Kasumi-1 (cell line): ENCODE measurements at regions not wholly inside any gene's neighbourhood (a gene's known extent, or its start where the extent isn't known, plus 50 kb on each side); places are given as distances from the start of the nearest gene placed in this dataset.
"Not testable (repeated sequence)": the region's sequence is repeated elsewhere in the genome, so short reads cannot be mapped to it uniquely, and the experiment has no call there.

ENCODE experiments used
- DNase-seq, 2 experiments: peaks; one replicate each; lab custom pipeline; 2025; lab: John Stamatoyannopoulos, UW

DNA sequence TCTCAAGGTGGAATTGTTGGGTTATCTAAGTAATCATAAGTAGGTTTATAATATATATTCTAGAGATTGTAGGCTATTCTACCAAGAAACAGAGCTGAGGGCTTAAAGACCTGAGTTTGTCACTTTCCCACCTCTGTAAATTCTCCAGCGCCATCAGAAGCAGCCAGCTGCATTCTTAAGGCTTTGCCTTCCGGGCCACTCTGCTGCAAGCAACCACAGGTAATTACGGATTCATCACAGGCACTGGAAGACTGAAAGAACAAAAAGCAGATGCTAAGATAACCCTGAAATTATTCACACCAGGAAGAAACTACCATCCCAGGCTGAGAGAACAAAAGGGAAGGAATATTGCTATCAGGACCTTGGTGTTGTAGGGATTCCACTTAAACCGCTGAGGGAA, 137.8 kb upstream of the JCAD start:
- no peak for DNase-seq

DNA sequence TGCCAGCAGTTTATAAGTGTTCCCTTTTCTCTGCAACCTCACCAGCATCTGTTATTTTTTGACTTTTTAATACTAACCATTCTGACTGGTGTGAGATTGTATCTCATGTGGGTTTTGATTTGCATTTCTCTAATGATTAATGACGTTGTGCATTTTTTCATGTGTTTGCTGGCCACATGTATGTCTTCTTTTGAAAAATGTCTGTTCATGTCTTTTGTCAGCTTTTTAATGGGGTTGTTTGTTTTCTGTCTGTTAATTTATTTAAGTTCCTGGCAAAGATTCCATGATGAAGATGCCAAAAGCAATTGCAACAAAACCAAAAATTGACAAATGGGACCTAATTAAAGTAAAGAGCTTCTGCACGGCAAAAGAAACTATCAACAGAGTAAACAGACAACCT, 137.2 kb upstream of the JCAD start:
- not testable (repeated sequence) for DNase-seq

DNA sequence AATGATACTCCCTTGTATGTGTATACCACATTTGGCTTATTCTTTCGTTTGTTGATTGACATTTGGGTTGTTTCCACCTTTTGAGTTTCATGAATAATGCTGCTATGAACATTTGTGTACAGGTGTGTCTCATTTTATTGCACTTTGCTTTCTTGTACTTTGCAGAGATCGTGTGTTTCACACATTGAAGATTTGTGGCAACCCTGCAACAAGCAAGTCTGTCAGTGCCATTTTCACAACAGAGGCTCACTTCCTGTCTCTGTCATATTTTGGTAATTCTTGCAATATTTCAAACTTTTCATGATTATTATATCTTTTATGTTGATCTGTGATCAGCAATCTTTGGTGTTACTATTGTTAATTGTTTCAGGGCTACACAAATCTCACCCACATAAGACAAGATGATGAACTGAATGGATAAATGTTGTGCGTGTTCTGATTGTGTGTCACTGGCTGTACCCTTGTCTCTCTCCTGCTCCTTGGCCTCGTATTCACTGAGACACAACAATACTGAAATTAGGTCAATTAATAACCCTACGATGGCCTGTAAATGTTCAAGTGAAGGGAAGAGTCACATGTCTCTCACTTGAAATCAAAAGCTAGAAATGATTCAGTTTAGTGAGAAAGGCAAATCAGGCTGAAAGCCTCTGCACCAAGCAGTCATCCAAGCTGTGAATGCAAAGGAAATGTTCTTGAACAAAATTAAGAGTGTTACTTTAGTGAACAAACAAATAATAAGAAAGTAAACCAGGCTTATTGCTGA, 133.6 kb upstream of the JCAD start:
- no peak for DNase-seq

DNA sequence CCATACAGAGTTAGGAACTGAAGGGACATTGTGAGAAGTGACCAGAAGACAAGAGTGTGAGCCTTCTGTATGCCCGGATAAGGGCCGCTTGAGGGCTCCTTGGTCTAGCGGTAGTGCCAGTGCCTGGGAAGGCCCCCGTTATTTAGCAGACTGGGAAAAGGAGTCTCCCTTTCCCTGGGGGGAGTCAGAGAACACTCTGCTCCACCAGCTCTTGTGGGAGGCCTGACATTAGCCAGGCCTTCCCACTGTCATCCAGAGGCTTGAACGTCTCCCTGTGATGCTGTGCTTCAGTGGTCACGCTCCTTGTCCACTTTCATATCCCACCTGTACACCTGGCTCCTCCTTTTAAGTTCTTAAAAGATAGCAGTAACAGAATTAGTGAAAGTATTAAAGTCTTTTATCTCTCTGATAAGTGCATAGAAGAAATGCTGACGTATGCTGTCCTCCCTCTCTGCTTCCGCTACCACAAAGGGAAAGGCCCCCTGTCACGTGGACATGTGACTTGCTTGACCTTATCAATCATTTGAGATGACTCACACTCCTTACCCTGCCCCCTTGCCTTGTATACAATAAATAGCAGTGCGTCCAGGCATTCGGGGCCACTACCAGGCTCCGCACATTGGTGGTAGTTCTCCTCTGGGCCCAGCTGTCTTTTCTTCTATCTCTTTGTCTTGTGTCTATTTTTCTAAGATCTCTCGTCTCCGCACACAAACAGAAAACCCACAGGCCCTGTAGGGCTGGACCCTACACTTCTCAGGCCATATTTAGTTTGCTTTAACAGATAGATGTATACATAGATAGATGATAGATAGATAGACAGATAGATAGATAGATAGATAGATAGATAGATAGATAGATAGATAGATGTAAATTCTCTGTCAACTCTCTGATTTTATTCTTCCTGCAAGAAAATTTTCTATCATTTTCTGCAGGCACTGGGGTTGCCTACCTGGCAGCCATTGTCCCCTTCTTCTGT, 131.5 kb upstream of the JCAD start:
- no peak for DNase-seq

DNA sequence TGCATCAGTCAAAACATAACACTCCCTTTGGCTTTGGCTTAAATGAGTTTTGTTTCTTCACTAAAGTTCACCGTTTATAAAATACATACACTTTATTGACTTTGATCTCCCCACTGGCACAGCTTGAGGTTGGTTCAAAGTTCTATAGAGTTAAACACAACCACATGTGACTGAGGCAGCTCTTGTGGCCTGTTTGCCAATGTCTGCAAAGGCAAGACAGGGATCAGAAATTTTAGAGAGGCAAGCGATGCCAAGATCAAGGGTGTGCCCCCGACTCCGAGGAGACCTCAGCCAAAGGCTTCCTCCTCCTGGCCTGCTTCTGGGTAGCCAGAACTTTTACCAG, 129.8 kb upstream of the JCAD start:
- no peak for DNase-seq

DNA sequence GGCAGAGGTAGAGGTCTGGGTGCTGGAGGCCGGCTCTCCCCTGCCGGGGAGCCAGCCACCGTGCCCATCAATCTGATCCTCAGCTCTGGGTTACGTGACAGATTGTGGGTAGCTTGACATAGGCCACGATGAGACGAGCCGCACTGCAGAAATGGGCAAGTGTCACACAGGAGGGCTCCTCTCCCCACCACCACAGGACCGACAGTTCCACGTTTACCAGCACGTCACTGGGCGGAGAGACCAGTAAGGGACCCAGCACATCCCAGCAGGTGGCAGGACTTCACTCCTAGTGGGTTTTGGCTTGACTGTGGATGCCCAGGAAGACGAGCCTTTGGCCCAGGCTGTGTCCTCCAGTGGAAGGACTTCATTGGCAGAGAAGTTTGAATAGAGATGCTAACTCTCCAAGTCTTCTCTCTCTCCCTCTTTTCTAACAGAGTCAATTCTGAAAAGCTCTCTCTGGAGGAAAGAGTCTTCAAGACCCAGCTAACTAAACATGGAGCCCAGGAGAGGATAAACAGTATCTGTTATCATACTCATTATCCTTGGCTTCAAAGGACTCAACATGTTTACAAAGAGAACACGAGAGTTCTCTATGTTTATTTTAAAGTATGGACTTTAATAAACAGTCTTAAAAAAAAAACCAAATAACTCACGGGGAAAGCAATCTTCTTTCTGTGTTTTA, 129.3 kb upstream of the JCAD start:
- no peak for DNase-seq

DNA sequence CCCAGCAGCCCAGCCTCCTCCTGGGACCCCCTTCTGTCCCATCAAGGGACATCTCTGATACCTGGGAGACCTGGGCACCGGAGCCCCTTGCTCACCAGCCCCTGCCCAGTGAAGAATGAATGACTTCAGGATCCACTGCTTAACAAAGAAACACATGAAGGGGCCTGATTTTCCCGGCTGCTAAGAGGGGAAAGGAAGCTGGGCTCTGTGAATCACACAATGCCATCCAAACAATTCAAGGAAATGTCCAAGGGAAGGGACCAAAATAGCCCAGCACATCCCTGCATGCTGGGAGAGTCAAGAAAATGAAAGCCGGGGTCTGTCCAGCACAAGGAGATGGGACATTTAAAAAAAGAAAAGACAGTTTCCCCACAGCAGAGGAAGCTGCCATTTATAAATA, 128.7 kb upstream of the JCAD start:
- no peak for DNase-seq

DNA sequence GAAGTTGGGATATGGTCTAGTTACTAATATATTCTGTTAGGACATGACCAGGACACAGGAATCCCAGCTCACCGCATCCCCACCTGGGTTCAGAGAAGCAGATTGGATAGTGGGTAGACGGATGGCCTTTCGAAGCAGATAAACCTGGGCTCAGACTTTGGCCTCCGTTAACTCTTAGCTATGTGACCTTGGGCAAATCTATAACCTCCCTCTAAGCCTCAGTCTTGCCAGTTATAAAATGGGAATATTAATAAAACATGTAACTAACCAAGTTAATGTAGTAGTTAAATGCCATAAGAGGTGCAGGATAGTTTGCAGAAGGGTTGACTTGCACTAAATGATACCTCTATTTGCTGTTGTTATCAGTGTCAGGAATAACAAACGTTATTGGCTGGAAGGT, 127.6 kb upstream of the JCAD start:
- no peak for DNase-seq

DNA sequence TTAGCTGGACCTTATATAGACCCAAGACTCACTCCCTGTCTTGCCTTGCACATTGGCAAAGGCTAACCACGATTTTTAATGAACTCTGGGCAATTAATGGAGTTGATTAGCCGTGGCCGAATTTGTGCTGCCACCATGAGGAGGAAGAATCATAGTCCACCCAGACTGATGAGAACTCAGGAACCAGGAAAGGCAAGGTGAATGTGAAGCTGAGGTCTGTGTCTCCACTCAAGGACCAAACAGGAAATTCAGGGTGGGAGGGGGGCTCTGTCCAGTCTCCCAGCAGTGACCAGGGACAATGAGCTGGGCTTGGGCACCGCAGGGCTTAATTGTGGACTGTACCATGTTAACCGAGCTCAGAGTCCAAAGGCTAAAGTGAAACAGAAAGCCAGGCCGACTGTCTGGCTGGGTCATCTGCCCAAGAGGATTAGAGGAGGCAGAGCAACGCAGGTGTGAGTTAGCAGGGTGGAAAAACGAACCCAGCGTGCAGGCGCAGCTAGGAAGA, 127.0 kb upstream of the JCAD start:
- DNase-seq = no peak

DNA sequence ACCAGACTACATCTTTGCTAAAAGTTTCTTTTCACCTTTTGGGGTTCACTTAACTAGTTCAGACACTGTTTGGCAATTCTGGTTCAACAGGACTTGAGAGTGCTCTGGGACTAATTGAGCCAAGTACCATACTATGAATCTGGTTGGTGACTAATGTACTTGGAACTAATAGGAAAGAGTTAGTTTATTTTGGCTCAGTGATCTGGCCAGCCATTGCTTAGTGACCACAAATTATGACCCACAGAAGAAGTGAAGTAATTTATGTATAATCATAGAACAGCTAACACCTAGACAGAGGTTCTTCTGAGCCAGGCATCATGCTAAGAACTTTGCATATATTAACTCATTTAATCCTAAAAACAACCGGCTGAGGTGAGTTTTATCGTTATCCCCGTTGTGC, 126.5 kb upstream of the JCAD start:
- DNase-seq = no peak

DNA sequence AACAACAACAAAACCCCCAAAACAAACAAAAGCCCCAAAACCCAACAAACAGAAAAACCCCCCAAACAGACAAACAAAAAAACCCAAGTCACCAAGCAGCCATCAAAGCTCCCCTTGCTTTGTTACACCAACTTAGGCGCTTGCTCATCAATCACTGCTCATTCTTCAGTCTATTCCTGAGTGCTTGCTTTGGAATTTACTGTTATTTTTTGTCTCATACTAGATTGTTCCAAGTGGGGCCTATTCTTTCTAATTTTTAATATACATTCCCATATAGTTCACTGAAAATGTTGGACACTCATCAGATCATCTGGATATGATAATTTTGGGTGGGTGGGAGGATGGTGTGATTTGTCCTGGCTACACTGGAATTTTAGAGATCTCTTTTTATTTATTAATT, 126.0 kb upstream of the JCAD start:
- no peak for DNase-seq

DNA sequence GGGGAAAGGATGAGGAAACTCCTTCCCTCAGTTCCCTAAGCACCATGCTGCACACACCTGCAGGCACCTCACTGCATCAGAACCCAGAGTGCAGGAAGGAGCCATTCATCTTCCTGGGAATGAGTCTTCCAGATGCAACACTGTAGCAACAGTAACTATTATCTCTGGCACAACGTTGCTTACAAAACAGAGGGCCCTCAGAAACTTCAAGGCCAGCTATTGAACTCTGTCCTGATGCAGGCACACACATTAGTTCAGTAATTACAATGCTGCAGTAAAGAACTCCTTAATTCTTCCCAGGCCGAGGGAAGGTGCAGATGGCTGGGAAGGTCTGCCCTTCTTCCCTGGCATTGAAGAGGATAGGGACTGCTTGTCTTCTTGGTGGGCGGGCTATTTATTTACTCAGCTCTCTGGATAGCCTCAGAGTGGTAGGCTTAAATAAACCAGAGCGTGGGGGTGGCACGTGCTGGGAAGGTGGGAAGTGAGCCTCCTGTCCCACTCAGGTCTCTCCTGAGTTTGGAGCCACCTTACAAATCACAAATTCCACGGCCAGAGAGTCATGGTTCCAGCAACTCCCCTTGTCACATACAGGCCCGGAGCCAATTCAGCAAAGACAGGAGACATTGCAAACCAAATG, 125.1 kb upstream of the JCAD start:
- DNase-seq = no peak

DNA sequence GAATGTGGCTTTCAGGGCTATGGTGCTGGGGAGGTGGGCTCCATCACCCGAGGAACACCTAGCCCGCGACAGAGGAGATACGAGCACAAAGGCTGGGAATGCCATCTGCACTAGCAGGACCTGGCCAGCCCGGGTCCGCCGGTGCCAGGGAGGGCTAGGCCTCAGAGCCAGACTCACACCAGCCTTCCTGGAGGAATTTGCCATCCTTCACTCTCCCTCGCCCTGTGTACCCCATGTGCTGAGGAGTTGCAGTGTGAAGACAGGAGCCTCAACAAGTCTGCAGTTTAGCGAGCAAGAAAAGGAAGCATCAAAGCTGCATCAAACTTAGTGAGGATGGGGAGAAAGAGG, 123.6 kb upstream of the JCAD start:
- DNase-seq = no peak

DNA sequence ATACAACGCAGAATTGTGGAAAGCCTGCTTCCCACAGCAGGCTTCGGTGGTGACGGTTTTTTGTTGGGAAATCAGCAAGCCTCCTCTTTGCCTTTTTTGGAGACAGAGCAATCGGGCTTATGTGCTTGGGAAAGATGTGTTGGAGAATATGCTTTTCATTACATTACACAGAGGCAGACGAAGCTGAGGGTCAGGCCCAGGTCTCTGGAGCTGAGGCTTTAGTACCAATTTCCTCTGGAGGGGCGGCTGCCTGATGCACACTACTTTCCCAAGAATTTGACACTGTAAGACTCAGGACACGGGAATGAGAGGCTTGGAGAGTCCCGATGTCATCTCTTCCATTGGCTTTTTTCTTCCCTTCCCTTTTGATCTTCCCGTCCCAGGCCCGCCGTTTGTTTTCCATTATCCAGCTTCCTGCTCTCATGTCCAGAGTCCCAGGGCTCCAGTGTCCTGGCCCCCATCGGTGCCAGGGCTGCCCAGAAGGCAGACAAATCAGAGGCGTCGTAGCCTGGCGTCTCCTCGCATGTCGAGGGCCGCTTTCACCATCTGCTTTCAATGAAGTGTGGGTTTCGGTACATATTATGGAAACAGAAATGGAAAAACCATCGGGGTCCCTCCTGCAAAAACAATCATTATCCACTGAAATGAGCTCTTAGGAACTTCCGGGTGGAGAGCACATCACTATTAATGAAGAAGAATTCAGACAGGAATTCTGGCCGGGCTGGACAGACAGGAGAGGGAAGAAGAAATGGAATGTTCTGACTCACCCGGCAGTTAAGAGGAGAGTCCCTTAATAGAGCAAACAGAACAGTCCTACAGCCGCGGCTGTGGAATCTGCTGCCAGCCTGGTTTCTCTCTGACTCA, 123.0 kb upstream of the JCAD start:
- no peak for DNase-seq

DNA sequence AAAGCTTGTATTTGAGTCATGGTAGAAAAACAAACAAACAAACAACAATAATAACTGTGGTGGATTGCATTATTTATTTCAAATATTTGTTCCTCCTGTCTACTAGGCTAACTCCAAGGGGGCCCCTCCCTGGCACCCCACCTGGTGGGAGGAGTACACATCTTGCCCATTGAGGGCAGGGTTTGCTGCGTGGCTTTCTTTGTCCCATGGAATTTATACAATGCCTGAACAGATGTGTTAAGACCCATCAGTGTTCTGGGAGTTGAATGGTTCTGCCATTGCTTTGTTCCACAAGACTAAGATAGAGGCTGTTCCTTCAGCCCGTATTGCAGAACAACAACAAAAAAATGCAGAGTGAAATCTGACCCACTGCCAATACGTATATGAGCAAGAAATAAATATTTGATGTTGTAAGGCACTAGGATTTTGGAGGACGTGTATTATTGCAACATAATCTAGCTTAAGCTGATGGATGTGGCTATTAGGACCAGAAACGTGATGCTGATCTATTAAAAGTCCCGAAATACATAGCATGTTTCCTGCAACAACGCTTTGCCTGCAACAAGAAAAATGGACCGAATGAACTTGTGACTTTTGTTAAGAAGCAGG, 119.1 kb upstream of the JCAD start:
- DNase-seq = no peak

DNA sequence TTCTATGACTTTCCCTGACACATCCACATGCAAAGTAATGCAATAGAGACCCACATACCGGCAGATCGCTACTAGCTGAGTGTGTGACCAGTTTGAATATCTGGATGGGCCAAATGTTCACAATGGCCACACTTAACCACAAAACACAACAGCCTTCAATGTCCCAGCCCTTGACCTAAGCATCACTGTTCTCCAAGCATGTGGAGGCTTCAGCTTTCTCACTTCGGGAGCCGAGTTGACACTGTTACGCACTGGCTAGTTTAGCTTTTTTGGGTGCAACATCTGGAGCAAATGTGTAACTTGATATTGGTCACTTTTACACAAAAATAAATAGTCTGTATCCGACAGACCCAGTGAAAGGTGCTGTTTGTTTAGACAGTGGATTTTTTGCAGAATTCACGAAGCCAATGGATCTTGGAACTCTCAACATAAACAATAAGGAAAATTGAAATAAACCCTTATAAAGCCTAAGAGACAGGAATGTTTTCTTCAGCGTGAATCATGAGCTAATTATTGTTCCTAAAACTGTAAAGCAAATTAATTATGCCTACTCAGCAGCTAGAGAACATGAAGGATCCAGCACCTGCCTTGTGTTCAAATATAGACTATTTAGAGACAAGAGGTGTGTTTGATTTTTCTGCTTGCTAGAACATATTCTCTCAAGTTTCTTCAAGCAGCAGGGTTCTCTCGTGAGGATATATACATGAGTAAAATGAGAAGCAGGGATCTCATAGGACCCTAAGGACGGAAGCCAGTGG, 117.6 kb upstream of the JCAD start:
- DNase-seq = no peak

DNA sequence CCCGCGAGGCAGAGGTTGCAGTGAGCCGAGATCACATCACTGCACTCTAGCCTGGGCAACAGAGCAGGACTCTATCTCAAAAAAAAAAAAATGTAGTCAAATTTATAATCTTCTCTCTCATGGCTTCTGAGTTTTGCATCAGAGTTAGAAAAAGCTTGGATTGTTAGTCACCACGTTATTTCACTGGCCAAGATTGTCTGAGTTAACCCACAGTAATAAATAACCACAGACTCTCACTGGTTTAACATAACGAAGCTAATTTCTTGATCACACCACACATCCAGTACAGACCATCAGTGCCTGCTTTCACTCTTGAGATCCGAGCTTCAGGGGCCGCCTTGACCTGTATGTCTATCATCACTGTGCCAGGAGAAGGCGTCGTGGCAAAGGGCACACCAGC, 116.8 kb upstream of the JCAD start:
- no peak for DNase-seq

DNA sequence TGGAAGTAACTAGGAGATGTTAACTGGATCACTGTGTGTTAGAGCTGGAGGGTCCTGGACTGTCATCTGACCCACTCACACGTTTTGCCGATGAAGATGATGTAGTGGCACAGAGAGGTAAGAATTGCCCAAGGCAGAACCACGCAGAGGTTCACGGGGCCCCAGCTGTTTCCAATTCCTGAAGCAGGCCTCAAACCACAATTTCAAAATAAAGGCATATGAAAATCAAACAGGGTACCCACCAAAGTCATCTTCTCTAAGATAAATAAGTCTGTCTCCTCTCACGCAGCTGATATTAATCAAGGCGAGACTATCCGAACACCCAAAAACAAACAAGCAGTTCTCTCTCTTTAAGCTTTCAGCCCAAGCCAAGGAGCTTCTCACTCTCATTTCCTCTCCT, 113.3 kb upstream of the JCAD start:
- DNase-seq = no peak

DNA sequence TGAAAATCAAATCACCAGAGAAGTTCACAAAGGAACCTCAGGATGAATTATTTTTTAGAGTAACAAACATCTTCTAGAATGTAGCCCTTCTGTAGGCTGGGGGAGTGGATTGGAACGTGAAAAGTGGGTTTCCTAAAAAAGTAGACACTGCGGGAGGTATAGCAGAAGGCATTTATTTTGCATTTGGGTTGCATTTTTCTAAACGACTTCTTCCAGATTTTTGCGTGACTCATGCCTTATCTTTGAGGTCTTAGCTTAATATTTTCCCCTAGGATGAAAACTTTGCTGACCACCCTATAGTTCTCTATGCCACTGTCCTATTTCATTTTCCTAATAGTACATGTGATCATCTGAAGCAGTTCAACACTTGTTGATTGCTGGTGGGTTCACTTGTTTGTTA, 112.7 kb upstream of the JCAD start:
- DNase-seq = no peak

DNA sequence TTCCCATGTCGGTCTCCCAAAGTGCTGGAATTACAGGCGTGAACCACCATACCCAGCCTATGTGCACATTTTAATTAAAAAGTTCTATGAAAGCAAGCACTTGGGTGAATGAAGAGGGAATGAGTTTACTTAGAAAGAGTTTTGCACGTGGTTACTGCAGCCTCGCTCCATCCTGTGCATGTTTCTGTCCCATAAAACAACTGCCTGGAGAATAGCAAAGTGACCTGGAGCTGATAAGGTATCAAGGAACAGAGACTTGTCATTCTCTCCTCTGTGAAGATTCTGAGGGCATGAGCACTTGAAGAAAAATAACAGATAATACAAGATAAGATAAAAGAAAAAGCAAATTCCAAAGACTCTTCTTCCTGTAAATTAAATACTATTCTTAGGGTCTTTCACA, 112.2 kb upstream of the JCAD start:
- DNase-seq = no peak
